AG20443 (cell line): ENCODE measurements at regions not wholly inside any gene's neighbourhood (a gene's known extent, or its start where the extent isn't known, plus 50 kb on each side); places are given as distances from the start of the nearest gene placed in this dataset.
"Not testable (repeated sequence)": the region's sequence is repeated elsewhere in the genome, so short reads cannot be mapped to it uniquely, and the experiment has no call there.

ENCODE experiments used
- DNase-seq: peaks from one replicate; pipeline ENCODE4 v3.0.0; 2012; ENCODE audit warnings: low spot score, mixed read lengths

- DNase-seq: no peak
Measured at GRCh38 chr5:117424559-117424958, 849.9 kb upstream of the SEMA6A start.

- no peak for DNase-seq
Measured at GRCh38 chr5:117417501-117417900, 842.9 kb upstream of the SEMA6A start.

- no peak for DNase-seq
Measured at GRCh38 chr5:117414926-117415325, 840.3 kb upstream of the SEMA6A start.

- no peak for DNase-seq
Measured at GRCh38 chr5:117411701-117412100, 837.1 kb upstream of the SEMA6A start.

- no peak for DNase-seq
Measured at GRCh38 chr5:117405197-117405596, 830.6 kb upstream of the SEMA6A start.

GRCh38 chr5:117394506-117395157, 820.0 kb upstream of the SEMA6A start:
- no peak for DNase-seq

GRCh38 chr5:117393125-117393524, 818.5 kb upstream of the SEMA6A start:
- no peak for DNase-seq

GRCh38 chr5:117380316-117380715, 805.7 kb upstream of the SEMA6A start:
- no peak for DNase-seq

GRCh38 chr5:117379521-117379920, 804.9 kb upstream of the SEMA6A start:
- no peak for DNase-seq

- DNase-seq: no peak
Measured at GRCh38 chr5:117376748-117377147, 802.1 kb upstream of the SEMA6A start.

- no peak for DNase-seq
Measured at GRCh38 chr5:117359895-117360294, 785.3 kb upstream of the SEMA6A start.

- no peak for DNase-seq
Measured at GRCh38 chr5:117357886-117358285, 783.3 kb upstream of the SEMA6A start.

- DNase-seq: no peak
Measured at GRCh38 chr5:117347280-117347679, 772.7 kb upstream of the SEMA6A start.

GRCh38 chr5:117343726-117344125, 769.1 kb upstream of the SEMA6A start:
- DNase-seq: not testable (repeated sequence)

GRCh38 chr5:117337064-117337749, 762.6 kb upstream of the SEMA6A start:
- no peak for DNase-seq

GRCh38 chr5:117336208-117336607, 761.6 kb upstream of the SEMA6A start:
- DNase-seq: no peak

- no peak for DNase-seq
Measured at GRCh38 chr5:117333011-117333410, 758.4 kb upstream of the SEMA6A start.

GRCh38 chr5:117332341-117332740, 757.7 kb upstream of the SEMA6A start:
- DNase-seq: no peak

GRCh38 chr5:117327511-117327910, 752.9 kb upstream of the SEMA6A start:
- no peak for DNase-seq

- DNase-seq: no peak
Measured at GRCh38 chr5:117326997-117327396, 752.4 kb upstream of the SEMA6A start.

- DNase-seq: no peak
Measured at GRCh38 chr5:117318528-117318927, 743.9 kb upstream of the SEMA6A start.

- DNase-seq: no peak
Measured at GRCh38 chr5:117315170-117315569, 740.5 kb upstream of the SEMA6A start.

GRCh38 chr5:117304512-117305107, 730.0 kb upstream of the SEMA6A start:
- not testable (repeated sequence) for DNase-seq
